H9 (cell line): ENCODE measurements at regions not wholly inside any gene's neighbourhood (a gene's known extent, or its start where the extent isn't known, plus 50 kb on each side); places are given as distances from the start of the nearest gene placed in this dataset.

Experiments
- DNase-seq: peaks from one replicate; pipeline ENCODE4 v3.0.0-alpha.2; 2017
- H2AFZ ChIP-seq: one replicate; pipeline ENCODE4 v1.6.1; 2013; ENCODE audit warnings: mild to moderate bottlenecking, low read length, control low read depth, moderate library complexity
- H2AK5ac ChIP-seq: 2 replicates; pipeline ENCODE4 v1.6.1; 2013; ENCODE audit warnings: low read length, control low read depth, mixed read lengths; ENCODE audit not compliant: insufficient read length
- H2BK120ac ChIP-seq: one replicate; pipeline ENCODE4 v1.6.1; 2013; ENCODE audit warnings: low read depth, mild to moderate bottlenecking, low read length, control low read depth, inconsistent platforms; ENCODE audit not compliant: poor library complexity, severe bottlenecking
- H2BK12ac ChIP-seq: 2 replicates; pipeline ENCODE4 v1.6.1; 2013; ENCODE audit warnings: low read length, control low read depth, mixed read lengths, low read depth; ENCODE audit not compliant: insufficient read length
- H2BK15ac ChIP-seq: 2 replicates; pipeline ENCODE4 v1.6.1; 2013; ENCODE audit warnings: low read depth, low read length, control low read depth
- H2BK20ac ChIP-seq: one replicate; pipeline ENCODE4 v1.6.1; 2013; ENCODE audit warnings: low read depth, mild to moderate bottlenecking, low read length, control low read depth, inconsistent platforms; ENCODE audit not compliant: poor library complexity, severe bottlenecking
- H2BK5ac ChIP-seq: 2 replicates; pipeline ENCODE4 v1.6.1; 2013; ENCODE audit warnings: low read length, control low read depth, mixed read lengths; ENCODE audit not compliant: insufficient read length
- H3K14ac ChIP-seq: 2 replicates; pipeline ENCODE4 v1.6.1; 2013; ENCODE audit warnings: low read length, control low read depth; ENCODE audit not compliant: insufficient read depth
- H3K18ac ChIP-seq: 2 replicates; pipeline ENCODE4 v1.6.1; 2013; ENCODE audit warnings: low read depth, mild to moderate bottlenecking, mixed read lengths, low read length, control low read depth; ENCODE audit not compliant: insufficient read length
- H3K23ac ChIP-seq: 2 replicates; pipeline ENCODE4 v1.6.1; 2013; ENCODE audit warnings: low read length, control low read depth, mixed read lengths, low read depth; ENCODE audit not compliant: insufficient read length
- H3K23me2 ChIP-seq: 2 replicates; pipeline ENCODE4 v1.6.1; 2013; ENCODE audit warnings: low read depth, mild to moderate bottlenecking, mixed read lengths, low read length, control low read depth; ENCODE audit not compliant: insufficient read length, poor library complexity, severe bottlenecking
- H3K27ac ChIP-seq: 2 replicates; pipeline ENCODE4 v1.5.1; 2013; ENCODE audit warnings: low read length, control low read depth, mixed read lengths, low read depth; ENCODE audit not compliant: insufficient read length
- H3K27me3 ChIP-seq: 2 replicates; pipeline ENCODE4 v1.6.1; 2013; ENCODE audit warnings: low read length, control low read depth, inconsistent platforms; ENCODE audit not compliant: insufficient read depth
- H3K4ac ChIP-seq: 2 replicates; pipeline ENCODE4 v1.6.1; 2013; ENCODE audit warnings: low read depth, mild to moderate bottlenecking, control low read depth, inconsistent platforms, low read length, moderate library complexity
- H3K4me1 ChIP-seq: 2 replicates; pipeline ENCODE4 v1.6.1; 2013; ENCODE audit warnings: low read length, control low read depth, inconsistent platforms; ENCODE audit not compliant: insufficient read depth
- H3K4me2 ChIP-seq: 2 replicates; pipeline ENCODE4 v1.6.1; 2013; ENCODE audit warnings: low read length, control low read depth, mixed read lengths; ENCODE audit not compliant: insufficient read length, insufficient read depth
- H3K56ac ChIP-seq: 2 replicates; pipeline ENCODE4 v1.6.1; 2013; ENCODE audit warnings: low read depth, mild to moderate bottlenecking, mixed read lengths, low read length, control low read depth; ENCODE audit not compliant: insufficient read length
- H3K79me1 ChIP-seq: 2 replicates; pipeline ENCODE4 v1.6.1; 2013; ENCODE audit warnings: low read depth, mild to moderate bottlenecking, moderate library complexity, low read length, control low read depth, inconsistent platforms; ENCODE audit not compliant: insufficient read depth, poor library complexity, severe bottlenecking
- H3K79me2 ChIP-seq: 2 replicates; pipeline ENCODE4 v1.6.1; 2013; ENCODE audit warnings: low read length, control low read depth, inconsistent platforms; ENCODE audit not compliant: insufficient read depth
- H3K9ac ChIP-seq: 2 replicates; pipeline ENCODE4 v1.6.1; 2013; ENCODE audit warnings: low read length, control low read depth, mixed read lengths; ENCODE audit not compliant: insufficient read length; ENCODE audit errors: extremely low read depth
- H3K9me3 ChIP-seq: one replicate; pipeline ENCODE4 v1.6.1; 2013; ENCODE audit warnings: low read depth, low read length, inconsistent platforms; ENCODE audit not compliant: control insufficient read depth
- H3T11ph ChIP-seq: one replicate; pipeline ENCODE4 v1.6.1; 2013; ENCODE audit warnings: mild to moderate bottlenecking, low read length, control low read depth, inconsistent platforms
- H4K20me1 ChIP-seq: one replicate; pipeline ENCODE4 v1.6.1; 2013; ENCODE audit not compliant: control insufficient read depth, insufficient read length, insufficient read depth
- H4K5ac ChIP-seq: 2 replicates; pipeline ENCODE4 v1.6.1; 2013; ENCODE audit warnings: low read depth, mild to moderate bottlenecking, mixed read lengths, low read length, control low read depth; ENCODE audit not compliant: insufficient read length
- H4K8ac ChIP-seq: replicated peaks from 2 replicates; pipeline ENCODE4 v1.6.1; 2013; ENCODE audit warnings: low read length, control low read depth, mixed read lengths, low read depth; ENCODE audit not compliant: insufficient read length
- H4K91ac ChIP-seq: 2 replicates; pipeline ENCODE4 v1.6.1; 2013; ENCODE audit warnings: low read depth, mild to moderate bottlenecking, moderate library complexity, mixed read lengths, low read length, control low read depth; ENCODE audit not compliant: insufficient read length
- H3K27ac Mint-ChIP-seq, 3 experiments: 2 replicates in 2 of 3; 3 replicates in 1 of 3; pipeline ENCODE4 v1.8.0; 2020 to 2021; ENCODE audit warnings: mixed read lengths in 3 of 3, mild to moderate bottlenecking in 1 of 3, moderate library complexity in 1 of 3
- H3K27me3 Mint-ChIP-seq: 2 replicates; pipeline ENCODE4 v1.8.0; 2021; ENCODE audit warnings: low read depth, mild to moderate bottlenecking, moderate library complexity, mixed read lengths
- H3K36me3 Mint-ChIP-seq, 3 experiments: 2 replicates in 2 of 3; 3 replicates in 1 of 3; pipeline ENCODE4 v1.8.0; 2020 to 2021; ENCODE audit warnings: low read depth in 3 of 3, mixed read lengths in 3 of 3; ENCODE audit not compliant: insufficient read depth in 1 of 3
- H3K4me1 Mint-ChIP-seq, 2 experiments: 2 replicates each; pipeline ENCODE4 v1.8.0; 2020; ENCODE audit warnings: mixed read lengths in 2 of 2
- H3K4me3 Mint-ChIP-seq, 2 experiments: 2 replicates in 1 of 2; 3 replicates in 1 of 2; pipeline ENCODE4 v1.8.0; 2020 to 2021; ENCODE audit warnings: mild to moderate bottlenecking in 2 of 2, mixed read lengths in 2 of 2, moderate library complexity in 1 of 2
- H3K9me3 Mint-ChIP-seq, 2 experiments: 2 replicates in 1 of 2; 3 replicates in 1 of 2; pipeline ENCODE4 v1.8.0; 2020; ENCODE audit warnings: mild to moderate bottlenecking in 2 of 2, mixed read lengths in 2 of 2, moderate library complexity in 1 of 2
- CTCF ChIP-seq: fragments of 200-600 bp; sonication (generic); conservative IDR thresholded peaks from 3 replicates; pipeline ENCODE4 v1.8.0; 2021; ENCODE audit warnings: antibody characterized with exemption, mild to moderate bottlenecking
- WGBS: extraction: QIAGEN DNeasy Blood & Tissue Kit; methylation state at CpG from one replicate; pipeline ENCODE4 v1.1.7; 2013; ENCODE audit warnings: missing lambda C conversion rate, low lambda C conversion rate, mixed read lengths; ENCODE audit not compliant: insufficient read length; ENCODE audit errors: extremely low coverage; 5-methylcytosine and 5-hydroxymethylcytosine counted together

- Histone ChIP-seq H3K4me1 (no peaks in the 10 kb centered on the region), H2AK5ac (no peak overlapping the region), H3K23me2 (no peaks in the 10 kb centered on the region), H3K27me3 (no peaks in the 10 kb centered on the region), H3K27ac (no peak overlapping the region), H3K79me1 (no peaks in the 10 kb centered on the region), H4K5ac (no peak overlapping the region), H3K9me3 (no peaks in the 10 kb centered on the region), H3K4me2 (no peak overlapping the region), H2BK5ac (no peak overlapping the region), H4K91ac (no peak overlapping the region), H4K20me1 (no peaks in the 10 kb centered on the region), H2AFZ (no peak overlapping the region), H2BK20ac (no peak overlapping the region), H3K18ac (no peak overlapping the region), H3K4ac (no peak overlapping the region), H2BK15ac (no peak overlapping the region), H3K9ac (no peak overlapping the region), H3K23ac (no peak overlapping the region), H3T11ph (no peak overlapping the region), H3K14ac (no peak overlapping the region), H2BK120ac (no peak overlapping the region), H3K56ac (no peak overlapping the region), H2BK12ac (no peak overlapping the region), H3K79me2 (no peaks in the 10 kb centered on the region), H4K8ac (no peak overlapping the region)
- Mint-ChIP-seq H3K9me3 (no peaks in the 10 kb centered on the region), H3K27me3 (peaks cover 2% of the 10 kb centered on the region; the same call in 1 of the 2 replicates), H3K27ac (no peak overlapping the region), H3K36me3 (no peaks in the 10 kb centered on the region; a peak in 1 of 7 replicates), H3K4me1 (peaks cover 13 to 14% of the 10 kb centered on the region in 2 experiments), H3K4me3 (no peak overlapping the region)
- TF ChIP-seq CTCF, result no peak
- no CpG with 5 or more reads among the region's 5 CpGs for WGBS
- no peak for DNase-seq
These were observed 238.0 kb upstream of the PLET1 start for GRCh38 chr11:112498701-112499100.
